ENCODE measurements at regions not wholly inside any gene's neighbourhood (a gene's known extent, or its start where the extent isn't known, plus 50 kb on each side); places are given as distances from the start of the nearest gene placed in this dataset.
"Not testable (repeated sequence)": the region's sequence is repeated elsewhere in the genome, so short reads cannot be mapped to it uniquely, and the experiment has no call there.

- H3K4me1 ChIP-seq (ENCODE audit: control insufficient read depth, insufficient read depth, low read length); H3K27ac ChIP-seq (ENCODE audit: low read length); H3K9me3 ChIP-seq (ENCODE audit: control insufficient read depth, low read depth, low read length); H3K4me3 ChIP-seq (ENCODE audit: low read length); DNase-seq; H3K36me3 ChIP-seq (ENCODE audit: control insufficient read depth, insufficient read depth, low read length); H3K27me3 ChIP-seq (ENCODE audit: control insufficient read depth, insufficient read depth, low read length): not testable (repeated sequence)
- no CpG with 5 or more reads among the region's 9 CpGs for WGBS (ENCODE audit: insufficient coverage, low lambda C conversion rate)
These were observed 430.8 kb upstream of the SPATA31A3 start for GRCh38 chr9:67423049-67423728.

- not testable (repeated sequence) for H3K27me3 ChIP-seq (ENCODE audit: control insufficient read depth, insufficient read depth, low read length); H3K4me3 ChIP-seq (ENCODE audit: low read length); H3K4me1 ChIP-seq (ENCODE audit: control insufficient read depth, insufficient read depth, low read length); H3K36me3 ChIP-seq (ENCODE audit: control insufficient read depth, insufficient read depth, low read length); H3K27ac ChIP-seq (ENCODE audit: low read length); DNase-seq; H3K9me3 ChIP-seq (ENCODE audit: control insufficient read depth, low read depth, low read length)
- WGBS (ENCODE audit: insufficient coverage, low lambda C conversion rate), result no CpG with 5 or more reads among the region's 4 CpGs
These were observed 426.2 kb upstream of the SPATA31A3 start for GRCh38 chr9:67418496-67419079.

GRCh38 chr9:67417341-67417983, 425.1 kb upstream of the SPATA31A3 start:
- no CpG with 5 or more reads among the region's 7 CpGs for WGBS (ENCODE audit: insufficient coverage, low lambda C conversion rate)
- H3K4me1 ChIP-seq (ENCODE audit: control insufficient read depth, insufficient read depth, low read length); H3K4me3 ChIP-seq (ENCODE audit: low read length); H3K36me3 ChIP-seq (ENCODE audit: control insufficient read depth, insufficient read depth, low read length); DNase-seq; H3K9me3 ChIP-seq (ENCODE audit: control insufficient read depth, low read depth, low read length); H3K27ac ChIP-seq (ENCODE audit: low read length); H3K27me3 ChIP-seq (ENCODE audit: control insufficient read depth, insufficient read depth, low read length): not testable (repeated sequence)

GRCh38 chr9:67416639-67417038, 424.3 kb upstream of the SPATA31A3 start:
- H3K36me3 ChIP-seq (ENCODE audit: control insufficient read depth, insufficient read depth, low read length); H3K9me3 ChIP-seq (ENCODE audit: control insufficient read depth, low read depth, low read length); H3K27me3 ChIP-seq (ENCODE audit: control insufficient read depth, insufficient read depth, low read length); H3K27ac ChIP-seq (ENCODE audit: low read length); H3K4me1 ChIP-seq (ENCODE audit: control insufficient read depth, insufficient read depth, low read length); DNase-seq; H3K4me3 ChIP-seq (ENCODE audit: low read length): not testable (repeated sequence)
- no CpG with 5 or more reads among the region's 6 CpGs for WGBS (ENCODE audit: insufficient coverage, low lambda C conversion rate)

GRCh38 chr9:67410606-67411220, 418.4 kb upstream of the SPATA31A3 start:
- WGBS (ENCODE audit: insufficient coverage, low lambda C conversion rate), result no CpG with 5 or more reads among the region's 7 CpGs
- H3K4me1 ChIP-seq (ENCODE audit: control insufficient read depth, insufficient read depth, low read length); H3K27me3 ChIP-seq (ENCODE audit: control insufficient read depth, insufficient read depth, low read length); H3K4me3 ChIP-seq (ENCODE audit: low read length); DNase-seq; H3K36me3 ChIP-seq (ENCODE audit: control insufficient read depth, insufficient read depth, low read length); H3K27ac ChIP-seq (ENCODE audit: low read length); H3K9me3 ChIP-seq (ENCODE audit: control insufficient read depth, low read depth, low read length): not testable (repeated sequence)

GRCh38 chr9:67403739-67404138, 411.4 kb upstream of the SPATA31A3 start:
- not testable (repeated sequence) for DNase-seq; H3K4me3 ChIP-seq (ENCODE audit: low read length); H3K9me3 ChIP-seq (ENCODE audit: control insufficient read depth, low read depth, low read length); H3K27ac ChIP-seq (ENCODE audit: low read length); H3K27me3 ChIP-seq (ENCODE audit: control insufficient read depth, insufficient read depth, low read length); H3K4me1 ChIP-seq (ENCODE audit: control insufficient read depth, insufficient read depth, low read length); H3K36me3 ChIP-seq (ENCODE audit: control insufficient read depth, insufficient read depth, low read length)
- WGBS (ENCODE audit: insufficient coverage, low lambda C conversion rate), result no CpG with 5 or more reads among the region's 4 CpGs

- H3K4me3 ChIP-seq (ENCODE audit: low read length); H3K36me3 ChIP-seq (ENCODE audit: control insufficient read depth, insufficient read depth, low read length); H3K4me1 ChIP-seq (ENCODE audit: control insufficient read depth, insufficient read depth, low read length); DNase-seq; H3K27ac ChIP-seq (ENCODE audit: low read length); H3K9me3 ChIP-seq (ENCODE audit: control insufficient read depth, low read depth, low read length); H3K27me3 ChIP-seq (ENCODE audit: control insufficient read depth, insufficient read depth, low read length): not testable (repeated sequence)
- no CpG with 5 or more reads among the region's 2 CpGs for WGBS (ENCODE audit: insufficient coverage, low lambda C conversion rate)
These were observed 405.4 kb upstream of the SPATA31A3 start for GRCh38 chr9:67397731-67398130.

- H3K4me3 ChIP-seq (ENCODE audit: low read length); H3K27me3 ChIP-seq (ENCODE audit: control insufficient read depth, insufficient read depth, low read length); H3K36me3 ChIP-seq (ENCODE audit: control insufficient read depth, insufficient read depth, low read length); DNase-seq; H3K27ac ChIP-seq (ENCODE audit: low read length); H3K9me3 ChIP-seq (ENCODE audit: control insufficient read depth, low read depth, low read length); H3K4me1 ChIP-seq (ENCODE audit: control insufficient read depth, insufficient read depth, low read length): not testable (repeated sequence)
- no CpG with 5 or more reads among the region's 5 CpGs for WGBS (ENCODE audit: insufficient coverage, low lambda C conversion rate)
These were observed 402.4 kb upstream of the SPATA31A3 start for GRCh38 chr9:67394782-67395181.

GRCh38 chr9:67394038-67394437, 401.7 kb upstream of the SPATA31A3 start:
- H3K36me3 ChIP-seq (ENCODE audit: control insufficient read depth, insufficient read depth, low read length); H3K27me3 ChIP-seq (ENCODE audit: control insufficient read depth, insufficient read depth, low read length); H3K4me1 ChIP-seq (ENCODE audit: control insufficient read depth, insufficient read depth, low read length); H3K9me3 ChIP-seq (ENCODE audit: control insufficient read depth, low read depth, low read length); DNase-seq; H3K27ac ChIP-seq (ENCODE audit: low read length); H3K4me3 ChIP-seq (ENCODE audit: low read length): not testable (repeated sequence)
- no CpG with 5 or more reads among the region's 4 CpGs for WGBS (ENCODE audit: insufficient coverage, low lambda C conversion rate)

- no CpG with 5 or more reads among the region's 2 CpGs for WGBS (ENCODE audit: insufficient coverage, low lambda C conversion rate)
These were observed 377.3 kb upstream of the SPATA31A3 start for GRCh38 chr9:67369664-67370063.

More at GRCh38 chr9:67369664-67370063, 377.3 kb upstream of the SPATA31A3 start:
- not testable (repeated sequence) for H3K4me3 ChIP-seq (ENCODE audit: low read length); H3K9me3 ChIP-seq (ENCODE audit: control insufficient read depth, low read depth, low read length); DNase-seq; H3K36me3 ChIP-seq (ENCODE audit: control insufficient read depth, insufficient read depth, low read length); H3K4me1 ChIP-seq (ENCODE audit: control insufficient read depth, insufficient read depth, low read length); H3K27me3 ChIP-seq (ENCODE audit: control insufficient read depth, insufficient read depth, low read length); H3K27ac ChIP-seq (ENCODE audit: low read length)

Data from large intestine (tissue), 3 donors.